NCI-H345 (cell line): ENCODE measurements at regions not wholly inside any gene's neighbourhood (a gene's known extent, or its start where the extent isn't known, plus 50 kb on each side); places are given as distances from the start of the nearest gene placed in this dataset.
"Not testable (repeated sequence)": the region's sequence is repeated elsewhere in the genome, so short reads cannot be mapped to it uniquely, and the experiment has no call there.

Experiments
- DNase-seq: peaks from one replicate; lab custom pipeline; 2025; lab: John Stamatoyannopoulos, UW

DNA sequence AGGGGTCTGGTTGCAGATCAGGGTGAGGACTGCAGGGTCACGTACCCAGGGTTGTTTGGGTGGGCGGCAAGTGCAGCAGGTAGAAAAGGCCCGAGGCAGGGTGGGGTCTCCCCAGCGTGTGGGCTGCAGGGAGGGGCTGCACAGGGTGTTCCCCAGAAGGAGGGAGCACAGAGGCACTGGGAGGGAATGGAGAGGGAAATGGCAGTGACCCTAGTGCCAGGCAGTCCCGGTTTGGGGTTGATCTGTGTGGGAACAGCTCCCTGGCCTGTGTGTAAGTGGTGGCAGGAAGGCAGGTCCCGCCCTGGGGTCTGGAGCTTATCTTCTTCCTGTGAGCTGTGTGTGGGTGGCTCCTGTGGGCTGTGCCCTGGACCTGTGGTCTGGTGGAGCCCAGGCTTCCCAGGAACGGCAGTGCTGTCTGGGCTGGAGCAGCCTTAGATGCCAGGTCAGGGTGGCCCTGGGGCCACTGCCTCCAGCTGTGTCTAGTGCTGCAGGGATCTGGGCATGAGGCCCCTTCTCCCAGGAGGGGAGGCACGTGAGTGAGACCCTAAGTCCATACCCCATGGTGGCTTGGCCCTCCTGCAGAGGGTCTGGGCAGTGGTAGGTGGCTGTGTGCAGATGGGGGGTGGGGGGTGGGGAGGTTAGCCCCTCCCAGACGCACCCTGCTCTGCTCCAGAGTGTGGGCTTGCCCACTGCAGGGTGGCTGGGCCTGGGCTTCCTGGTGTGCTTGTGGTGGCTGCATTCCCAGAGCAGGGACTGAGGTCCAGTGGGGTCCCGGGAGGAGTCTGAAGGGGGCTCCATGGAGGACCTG is 363.5 kb downstream of the TMEM121 start:
- DNase-seq: no peak

- no peak for DNase-seq
Measured at GRCh38 chr14:105890474-105891220, 364.3 kb downstream of the TMEM121 start.

GRCh38 chr14:105891221-105891602 is 364.8 kb downstream of the TMEM121 start:
- no peak for DNase-seq

- DNase-seq: no peak
Measured at GRCh38 chr14:105891631-105892452, 365.5 kb downstream of the TMEM121 start.

- DNase-seq: not testable (repeated sequence)
Measured at GRCh38 chr14:105892453-105893441, 366.4 kb downstream of the TMEM121 start.

DNA sequence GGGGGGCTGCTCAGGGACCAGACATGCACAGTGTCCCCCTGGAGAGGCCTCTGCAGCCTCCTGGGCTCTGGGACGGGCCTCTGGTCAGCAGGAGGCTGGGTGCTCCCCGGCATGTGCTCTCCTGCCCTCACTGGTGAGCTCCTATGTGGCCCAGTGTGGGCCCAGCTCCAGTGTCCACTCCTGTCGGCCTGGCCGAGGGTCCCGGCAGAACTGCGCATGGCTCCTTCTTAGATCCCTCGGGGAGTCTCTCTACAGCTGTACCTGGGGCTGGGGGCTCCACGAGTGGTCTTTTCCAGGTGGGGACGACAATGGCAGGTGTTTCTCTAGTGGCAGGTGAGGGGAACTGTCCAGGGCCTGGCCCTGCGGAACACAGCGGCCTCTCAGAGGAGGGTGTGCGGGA is 367.3 kb downstream of the TMEM121 start:
- DNase-seq: not testable (repeated sequence)

- DNase-seq: no peak
Measured at GRCh38 chr14:105894125-105894977, 368.0 kb downstream of the TMEM121 start.

DNA sequence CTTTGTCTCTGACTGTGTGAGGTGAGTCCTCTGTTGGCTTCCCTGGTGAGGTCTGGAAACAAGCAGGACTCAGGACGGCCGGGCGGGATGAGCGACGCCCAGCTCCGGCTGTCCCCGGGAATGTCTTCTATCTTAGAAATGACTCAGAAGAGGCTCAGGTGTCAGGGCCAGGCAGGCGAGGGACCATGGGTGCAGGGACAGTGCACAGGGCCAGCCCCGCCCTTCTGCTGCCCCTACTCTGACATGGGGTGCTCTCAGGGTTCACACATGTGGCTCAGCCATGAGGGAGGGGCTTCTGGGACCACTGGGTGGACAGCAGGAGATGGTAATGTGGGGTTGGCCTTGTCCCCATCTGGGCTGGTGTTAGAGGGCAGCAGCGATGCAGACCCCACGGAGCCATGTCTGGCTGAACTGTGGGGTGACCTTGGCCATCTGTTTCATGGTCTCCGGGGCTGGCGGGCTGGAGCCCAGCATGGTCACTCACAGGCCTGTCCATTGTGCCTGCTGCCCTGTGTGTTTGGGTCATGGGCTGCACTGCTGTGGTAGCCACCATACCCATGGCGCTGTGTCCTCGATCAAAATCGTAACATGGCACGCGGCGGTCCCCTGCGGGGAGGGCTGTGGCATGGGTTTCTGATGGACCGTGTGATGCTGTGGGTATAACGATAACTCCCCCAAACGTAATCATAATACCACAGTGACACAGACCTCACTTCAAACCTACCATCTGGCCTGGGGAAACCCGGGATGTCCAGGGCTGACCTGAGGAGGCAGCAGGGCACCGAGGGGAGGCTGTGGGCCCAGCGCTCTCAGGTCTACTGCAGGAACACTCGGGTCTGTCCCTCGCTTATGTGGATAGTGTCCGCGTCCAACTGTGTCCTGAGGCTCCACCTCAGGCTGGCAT is 368.8 kb downstream of the TMEM121 start:
- no peak for DNase-seq

DNA sequence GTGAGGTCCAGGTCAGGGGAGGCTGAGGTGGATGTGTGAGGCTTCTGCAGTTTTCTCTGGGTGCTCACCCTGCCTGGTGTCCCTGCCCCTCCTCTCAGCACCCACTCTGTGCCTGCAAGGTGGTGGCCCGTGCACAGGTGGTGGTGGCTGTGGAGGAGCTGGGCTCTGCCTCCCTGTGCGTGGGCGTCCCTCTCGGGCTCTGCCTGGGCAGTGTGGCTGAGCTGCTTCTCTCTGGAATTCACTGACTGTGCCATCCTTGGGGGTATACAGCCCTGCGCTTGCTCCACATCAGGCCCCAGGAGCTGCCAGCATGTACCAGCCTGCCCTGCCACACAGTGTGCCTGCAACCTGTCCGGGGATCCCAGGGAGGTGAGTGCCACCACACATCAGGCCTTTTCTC is 369.8 kb downstream of the TMEM121 start:
- DNase-seq: not testable (repeated sequence)

DNA sequence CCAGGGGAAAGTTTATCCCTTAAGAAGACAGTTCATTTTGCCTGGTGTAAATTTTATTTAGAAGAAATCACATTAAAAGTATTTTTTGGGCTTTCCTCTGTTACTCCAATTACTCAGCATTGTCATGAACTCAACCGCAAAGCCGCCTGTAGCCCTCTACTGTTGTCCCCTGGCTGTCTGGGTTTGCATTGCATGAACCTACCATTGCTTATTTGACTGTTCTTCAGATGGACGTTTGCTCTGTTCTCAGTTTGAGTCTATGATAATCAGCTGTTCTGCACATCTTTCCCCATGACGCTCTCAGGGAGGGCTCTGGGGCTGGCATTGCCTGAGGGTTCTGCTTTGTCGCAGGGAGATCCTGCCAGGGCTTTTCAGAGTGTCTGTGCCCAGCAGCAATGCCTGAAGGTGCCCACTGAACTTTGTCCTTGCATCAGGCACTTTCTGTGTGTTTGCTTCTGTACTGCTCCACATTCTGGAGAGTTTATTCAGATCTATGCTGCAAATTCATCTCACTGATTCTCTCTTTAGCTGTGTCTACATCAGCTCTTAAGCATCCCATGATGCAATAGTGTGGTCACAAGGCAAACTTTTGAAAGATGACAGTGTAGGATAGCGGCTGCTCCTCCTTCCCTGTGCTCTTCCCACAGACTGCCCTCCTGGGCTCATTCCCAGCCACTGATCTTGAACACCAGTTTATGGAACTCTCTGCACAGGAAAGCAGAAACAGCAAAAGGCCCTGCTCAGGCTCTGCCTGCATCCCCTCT is 370.8 kb downstream of the TMEM121 start:
- DNase-seq: not testable (repeated sequence)

- no peak for DNase-seq
Measured at GRCh38 chr14:105897725-105898113, 371.3 kb downstream of the TMEM121 start.

- no peak for DNase-seq
Measured at GRCh38 chr14:105898482-105899010, 372.2 kb downstream of the TMEM121 start.

DNA sequence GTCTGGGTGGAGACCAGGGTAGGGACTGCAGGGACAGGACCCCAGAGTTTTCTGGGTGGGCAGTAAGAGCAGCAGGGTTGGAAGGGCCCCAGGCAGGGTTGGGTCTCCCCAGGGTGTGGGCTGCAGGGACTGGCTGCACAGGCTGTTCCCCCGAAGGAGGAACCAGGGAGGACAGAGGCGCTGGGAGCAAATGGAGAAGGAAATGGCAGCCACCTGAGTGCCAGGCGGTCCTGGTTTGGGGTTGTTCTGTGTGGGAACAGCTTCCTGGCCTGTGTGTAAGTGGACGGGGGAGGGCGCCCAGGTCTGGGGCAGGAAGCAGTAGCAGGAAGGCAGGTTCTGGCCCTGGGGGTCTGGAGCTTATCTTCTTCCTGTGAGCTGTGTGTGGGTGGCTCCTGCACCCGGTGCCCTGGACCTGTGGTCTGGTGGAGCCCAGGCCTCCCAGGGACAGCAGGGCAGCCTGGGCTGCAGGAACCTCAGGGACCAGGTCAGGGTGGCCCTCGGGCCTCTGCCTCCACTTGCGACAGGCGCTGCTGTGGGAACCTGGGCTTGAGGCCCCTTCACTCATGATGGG is 372.8 kb downstream of the TMEM121 start:
- no peak for DNase-seq

GRCh38 chr14:105899657-105900397 is 373.4 kb downstream of the TMEM121 start:
- DNase-seq: no peak

- no peak for DNase-seq
Measured at GRCh38 chr14:105900398-105901160, 374.2 kb downstream of the TMEM121 start.

DNA sequence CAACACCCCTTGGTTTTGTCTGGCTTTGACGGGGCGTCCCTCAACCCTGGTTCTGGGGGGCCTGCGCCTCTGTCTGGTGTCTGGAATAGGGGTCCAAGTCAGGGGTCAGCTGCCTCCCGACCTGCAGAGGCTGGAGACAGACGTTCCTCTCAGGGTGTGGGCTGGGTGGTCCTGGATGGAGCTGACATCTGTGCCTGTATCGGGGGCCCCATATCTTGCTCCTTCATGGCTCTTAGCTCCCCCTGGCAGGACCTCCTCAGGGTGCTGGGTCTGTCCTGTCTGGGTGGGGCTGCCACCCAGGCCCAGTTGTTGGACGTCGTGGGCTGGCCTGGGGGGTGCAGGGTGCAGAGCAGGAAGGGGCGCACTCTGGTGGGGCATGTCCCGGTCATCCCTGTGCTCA is 374.8 kb downstream of the TMEM121 start:
- DNase-seq: no peak
